IPS-20b (cell line): ENCODE measurements at regions not wholly inside any gene's neighbourhood (a gene's known extent, or its start where the extent isn't known, plus 50 kb on each side); places are given as distances from the start of the nearest gene placed in this dataset.

Experiments
- H3K27ac ChIP-seq: one replicate; pipeline ENCODE4 v1.5.1; 2013; ENCODE audit warnings: low read length
- H3K27me3 ChIP-seq: 2 replicates; pipeline ENCODE4 v1.6.1; 2013; ENCODE audit warnings: mild to moderate bottlenecking, low read length, inconsistent platforms; ENCODE audit not compliant: insufficient read depth
- H3K36me3 ChIP-seq: 2 replicates; pipeline ENCODE4 v1.6.1; 2013; ENCODE audit warnings: low read depth, mild to moderate bottlenecking, inconsistent platforms, low read length, moderate library complexity; ENCODE audit not compliant: insufficient read depth
- H3K4me1 ChIP-seq: 2 replicates; pipeline ENCODE4 v1.6.1; 2013; ENCODE audit warnings: mild to moderate bottlenecking, control low read depth, inconsistent platforms, low read length, moderate library complexity; ENCODE audit not compliant: insufficient read depth
- H3K4me3 ChIP-seq: 2 replicates; pipeline ENCODE4 v1.5.1; 2013; ENCODE audit warnings: mild to moderate bottlenecking, low read length, inconsistent platforms
- H3K9ac ChIP-seq: 2 replicates; pipeline ENCODE4 v1.6.1; 2013; ENCODE audit warnings: low read depth, mild to moderate bottlenecking, inconsistent platforms, low read length, moderate library complexity
- H3K9me3 ChIP-seq: 2 replicates; pipeline ENCODE4 v1.6.1; 2013; ENCODE audit warnings: mild to moderate bottlenecking, low read depth, low read length, inconsistent platforms; ENCODE audit not compliant: insufficient read depth

- Histone ChIP-seq H3K9ac (no peak overlapping the region), H3K27me3 (no peaks in the 10 kb centered on the region), H3K9me3 (no peaks in the 10 kb centered on the region), H3K4me1 (no peaks in the 10 kb centered on the region), H3K4me3 (no peak overlapping the region), H3K27ac (no peak overlapping the region), H3K36me3 (no peaks in the 10 kb centered on the region)
Measured at GRCh38 chr3:124467980-124468902, 262.0 kb upstream of the UMPS start.

- Histone ChIP-seq H3K9ac (no peak overlapping the region), H3K4me1 (no peaks in the 10 kb centered on the region), H3K27me3 (no peaks in the 10 kb centered on the region), H3K36me3 (no peaks in the 10 kb centered on the region), H3K9me3 (no peaks in the 10 kb centered on the region), H3K4me3 (no peak overlapping the region), H3K27ac (no peak overlapping the region)
Measured at GRCh38 chr3:124469555-124469954, 260.7 kb upstream of the UMPS start.

GRCh38 chr3:124478830-124479229 is 251.4 kb upstream of the UMPS start:
- no peaks in the 10 kb centered on the region for H3K9me3 ChIP-seq
- no peaks in the 10 kb centered on the region for H3K4me1 ChIP-seq
- no peaks in the 10 kb centered on the region for H3K27me3 ChIP-seq
- no peak overlapping the region for H3K27ac ChIP-seq
- no peak overlapping the region for H3K9ac ChIP-seq
- no peak overlapping the region for H3K4me3 ChIP-seq
- no peaks in the 10 kb centered on the region for H3K36me3 ChIP-seq

- H3K36me3 ChIP-seq = no peaks in the 10 kb centered on the region
- H3K4me1 ChIP-seq = no peaks in the 10 kb centered on the region
- H3K9me3 ChIP-seq = no peaks in the 10 kb centered on the region
- no peaks in the 10 kb centered on the region for H3K27me3 ChIP-seq
- H3K9ac ChIP-seq = no peak overlapping the region
- H3K27ac ChIP-seq = no peak overlapping the region
- H3K4me3 ChIP-seq = no peak overlapping the region
Measured at GRCh38 chr3:124483915-124484470, 246.3 kb upstream of the UMPS start.

GRCh38 chr3:124486324-124486723 is 243.9 kb upstream of the UMPS start:
- Histone ChIP-seq H3K9ac (no peak overlapping the region), H3K9me3 (no peaks in the 10 kb centered on the region), H3K36me3 (no peaks in the 10 kb centered on the region), H3K27me3 (no peaks in the 10 kb centered on the region), H3K4me3 (no peak overlapping the region), H3K4me1 (no peaks in the 10 kb centered on the region), H3K27ac (no peak overlapping the region)

GRCh38 chr3:124489506-124489905 is 240.7 kb upstream of the UMPS start:
- H3K27me3 ChIP-seq = no peaks in the 10 kb centered on the region
- no peak overlapping the region for H3K9ac ChIP-seq

GRCh38 chr3:124491098-124491497 is 239.2 kb upstream of the UMPS start:
- Histone ChIP-seq H3K9ac (no peak overlapping the region), H3K4me1 (no peaks in the 10 kb centered on the region), H3K9me3 (no peaks in the 10 kb centered on the region), H3K27me3 (no peaks in the 10 kb centered on the region), H3K36me3 (no peaks in the 10 kb centered on the region), H3K27ac (no peak overlapping the region), H3K4me3 (no peak overlapping the region)

More at GRCh38 chr3:124489506-124489905, 240.7 kb upstream of the UMPS start:
- Histone ChIP-seq H3K4me1 (no peaks in the 10 kb centered on the region), H3K9me3 (no peaks in the 10 kb centered on the region), H3K27ac (no peak overlapping the region), H3K36me3 (no peaks in the 10 kb centered on the region), H3K4me3 (no peak overlapping the region)

GRCh38 chr3:124491875-124492274 is 238.4 kb upstream of the UMPS start:
- Histone ChIP-seq H3K27me3 (no peaks in the 10 kb centered on the region), H3K36me3 (no peaks in the 10 kb centered on the region), H3K9ac (no peak overlapping the region)

GRCh38 chr3:124492824-124493223 is 237.4 kb upstream of the UMPS start:
- H3K4me1 ChIP-seq = no peaks in the 10 kb centered on the region
- no peaks in the 10 kb centered on the region for H3K9me3 ChIP-seq
- no peaks in the 10 kb centered on the region for H3K27me3 ChIP-seq
- no peak overlapping the region for H3K4me3 ChIP-seq
- H3K9ac ChIP-seq = no peak overlapping the region
- no peaks in the 10 kb centered on the region for H3K36me3 ChIP-seq
- H3K27ac ChIP-seq = no peak overlapping the region

More at GRCh38 chr3:124491875-124492274, 238.4 kb upstream of the UMPS start:
- Histone ChIP-seq H3K9me3 (no peaks in the 10 kb centered on the region), H3K4me3 (no peak overlapping the region), H3K4me1 (no peaks in the 10 kb centered on the region), H3K27ac (no peak overlapping the region)

GRCh38 chr3:124496061-124496460 is 234.2 kb upstream of the UMPS start:
- Histone ChIP-seq H3K27me3 (no peaks in the 10 kb centered on the region), H3K4me1 (no peaks in the 10 kb centered on the region), H3K27ac (no peak overlapping the region)

GRCh38 chr3:124497487-124497886 is 232.8 kb upstream of the UMPS start:
- Histone ChIP-seq H3K9ac (no peak overlapping the region), H3K27me3 (no peaks in the 10 kb centered on the region), H3K27ac (no peak overlapping the region), H3K36me3 (no peaks in the 10 kb centered on the region), H3K4me3 (no peak overlapping the region), H3K4me1 (no peaks in the 10 kb centered on the region), H3K9me3 (no peaks in the 10 kb centered on the region)

More at GRCh38 chr3:124496061-124496460, 234.2 kb upstream of the UMPS start:
- Histone ChIP-seq H3K9ac (no peak overlapping the region), H3K9me3 (no peaks in the 10 kb centered on the region), H3K4me3 (no peak overlapping the region), H3K36me3 (no peaks in the 10 kb centered on the region)

- Histone ChIP-seq H3K4me1 (no peaks in the 10 kb centered on the region), H3K36me3 (no peaks in the 10 kb centered on the region), H3K9me3 (no peaks in the 10 kb centered on the region), H3K27ac (no peak overlapping the region), H3K9ac (no peak overlapping the region), H3K4me3 (no peak overlapping the region), H3K27me3 (no peaks in the 10 kb centered on the region)
Measured at GRCh38 chr3:124498891-124499290, 231.4 kb upstream of the UMPS start.
